GM12878 (cell line): ENCODE measurements at regions not wholly inside any gene's neighbourhood (a gene's known extent, or its start where the extent isn't known, plus 50 kb on each side); places are given as distances from the start of the nearest gene placed in this dataset.

ENCODE experiments used
- ATAC-seq: fragments of 200-7000 bp; cut with Tn5 transposase; 3 replicates; pipeline ENCODE4 v1.9.1; 2020; ENCODE audit warnings: mild to moderate bottlenecking, moderate library complexity
- BruUV-seq: library from RNA; stranded (reverse); fragments of 400-500 nt; replicated peaks from 2 replicates; lab custom pipeline; 2021; lab: Mats Ljungman, UMichigan
- CTCF ChIA-PET: fragments of 300-600 bp; sonication (Branson Sonifier 250); formaldehyde crosslinking; extraction: SDS; loops from one replicate; lab custom pipeline; 2021; ENCODE audit warnings: inconsistent platforms; lab: Yijun Ruan, JAX
- POLR2A ChIA-PET: fragments of 350-600 bp; formaldehyde crosslinking; extraction: SDS; loops from one replicate; lab custom pipeline; 2021; ENCODE audit warnings: inconsistent platforms; lab: Charles Lee
- RAD21 ChIA-PET: fragments of 300-600 bp; sonication (Branson Sonifier 250); formaldehyde crosslinking; loops from one replicate; lab custom pipeline; 2023; ENCODE audit warnings: antibody characterized with exemption; ENCODE audit not compliant: unreplicated experiment; lab: Charles Lee
- SMC1A ChIA-PET: fragments of 300-600 bp; sonication (Branson Sonifier 250); formaldehyde crosslinking; loops from one replicate; lab custom pipeline; 2023; ENCODE audit not compliant: unreplicated experiment, uncharacterized antibody; lab: Charles Lee
- DNase-seq: peaks from one replicate; pipeline ENCODE4 v3.0.0-alpha.2; 2011; ENCODE audit warnings: low read depth, low spot score
- FAIRE-seq: peaks from 3 replicates; lab custom pipeline; 2011; peaks lifted over from hg19 to GRCh38; lab: Jason Lieb, UNC
- H2AFZ ChIP-seq: 2 replicates; pipeline ENCODE4 v1.6.0; 2011; ENCODE audit warnings: low read depth, low read length, control low read depth; ENCODE audit not compliant: control insufficient read depth
- H3K27ac ChIP-seq: 2 replicates; pipeline ENCODE4 v1.5.1; 2011; ENCODE audit warnings: control low read depth; ENCODE audit not compliant: control insufficient read depth, insufficient read depth
- H3K27me3 ChIP-seq, 2 experiments: replicated peaks in 1 of 2; 2 replicates each; pipeline versions ENCODE4 v1.6.0 to v1.6.1; 2011; ENCODE audit warnings: low read length in 1 of 2; ENCODE audit not compliant: control insufficient read depth in 2 of 2, insufficient read depth in 2 of 2
- H3K36me3 ChIP-seq, 2 experiments: 2 replicates each; pipeline ENCODE4 v1.5.1; 2011; ENCODE audit warnings: low read length in 1 of 2; ENCODE audit not compliant: control insufficient read depth in 2 of 2, insufficient read depth in 2 of 2
- H3K4me1 ChIP-seq: 2 replicates; pipeline ENCODE4 v1.6.1; 2011; ENCODE audit warnings: mild to moderate bottlenecking, low read length, moderate library complexity, mixed read lengths; ENCODE audit not compliant: control insufficient read depth, insufficient read depth
- H3K4me2 ChIP-seq: 2 replicates; pipeline ENCODE4 v1.6.0; 2011; ENCODE audit warnings: control low read depth; ENCODE audit not compliant: control insufficient read depth, insufficient read depth
- H3K4me3 ChIP-seq: fragments of 200-600 bp; sonication (generic); 2 replicates; pipeline ENCODE4 v1.5.1; 2016
- H3K79me2 ChIP-seq: 2 replicates; pipeline ENCODE4 v1.6.0; 2011; ENCODE audit warnings: low read length; ENCODE audit not compliant: control insufficient read depth, insufficient read depth
- H3K9ac ChIP-seq: 2 replicates; pipeline ENCODE4 v1.8.0; 2011; ENCODE audit warnings: low read length, control low read depth, mixed read lengths; ENCODE audit not compliant: control insufficient read depth, insufficient read depth
- H3K9me3 ChIP-seq: replicated peaks from 3 replicates; pipeline ENCODE4 v1.5.1; 2011; ENCODE audit warnings: mild to moderate bottlenecking, low read length; ENCODE audit not compliant: control insufficient read depth, insufficient read depth
- H4K20me1 ChIP-seq: 2 replicates; pipeline ENCODE4 v1.6.0; 2011; ENCODE audit not compliant: control insufficient read depth, insufficient read depth
- ELK1 ChIP-seq: IDR thresholded peaks from 2 replicates; pipeline ENCODE4 v1.6.1; 2012; ENCODE audit warnings: low read depth, low read length, improper control_type of control experiment
- JUND ChIP-seq: IDR thresholded peaks from 2 replicates; pipeline ENCODE4 v1.6.1; 2012; ENCODE audit warnings: low read depth, mild to moderate bottlenecking, low read length, improper control_type of control experiment, moderate library complexity
- POLR2A ChIP-seq: IDR thresholded peaks from 2 replicates; pipeline ENCODE4 v1.6.1; 2011; ENCODE audit warnings: low read depth, mild to moderate bottlenecking, low read length
- SKIL ChIP-seq: fragments of 450-650 bp; IDR thresholded peaks from 2 replicates; pipeline ENCODE4 v1.6.1; 2017; ENCODE audit warnings: mild to moderate bottlenecking, low read depth, inconsistent platforms; ENCODE audit not compliant: poor library complexity, severe bottlenecking
- SREBF2 ChIP-seq: IDR thresholded peaks from 2 replicates; pipeline ENCODE4 v1.6.1; 2012; ENCODE audit warnings: mild to moderate bottlenecking, low read length
- ZBTB4 ChIP-seq: fragments of 450-650 bp; formaldehyde crosslinking; IDR thresholded peaks from 2 replicates; pipeline ENCODE4 v1.4.0; 2022; ENCODE audit warnings: mild to moderate bottlenecking, moderate library complexity
- ZNF207 ChIP-seq: fragments of 450-650 bp; IDR thresholded peaks from 2 replicates; pipeline ENCODE4 v1.6.1; 2014; ENCODE audit warnings: antibody characterized with exemption, mild to moderate bottlenecking, borderline replicate concordance
- WGBS: methylation state at CpG from one replicate; pipeline ENCODE4 v1.1.6; 2016; ENCODE audit warnings: low lambda C conversion rate; ENCODE audit not compliant: insufficient replicate concordance, insufficient coverage; ENCODE audit errors: missing lambda C conversion rate; 5-methylcytosine and 5-hydroxymethylcytosine counted together
- in situ Hi-C: fragments of 300-500 bp; cut with MboI; formaldehyde crosslinking; loops from 9 replicates; pipeline ENCODE4 v1.14.3; 2018; ENCODE audit warnings: mixed read lengths
- intact Hi-C: fragments of 100-400 bp; cut with micrococcal nuclease; formaldehyde crosslinking; loops from one replicate; pipeline ENCODE4 v1.14.2; 2022; ENCODE audit not compliant: unreplicated experiment

GRCh38 chr5:154612666-154613065 lies 134.6 kb upstream of the HAND1 start:
- WGBS, result 18% methylated on average over 5 of the region's 5 CpGs
- Histone ChIP-seq H4K20me1 (no peaks in the 10 kb centered on the region), H3K27me3 (peaks cover 4 to 7% of the 10 kb centered on the region in 2 experiments; a peak in 3 of 4 replicates), H3K4me1 (peaks cover 12% of the 10 kb centered on the region), H2AFZ (no peak overlapping the region), H3K4me2 (no peak overlapping the region), H3K9ac (no peak overlapping the region), H3K79me2 (no peaks in the 10 kb centered on the region), H3K27ac (no peak overlapping the region), H3K36me3 (no peaks in the 10 kb centered on the region), H3K9me3 (no peaks in the 10 kb centered on the region), H3K4me3 (no peak overlapping the region)
- SMC1A ChIA-PET, result interaction anchor here (8.8 kb wide), 1 partner anchor 145 kb away, joined by 81 read pairs; no protein-coding TSS in a partner anchor
- intact Hi-C loops (loop anchor here (5.0 kb wide), 1 partner anchor 90 kb away; no protein-coding TSS in a partner anchor), in situ Hi-C loops (no loop called here)
- TF ChIP-seq SREBF2, result no peak
- TF ChIP-seq ELK1, result no peak
- no peak for TF ChIP-seq POLR2A
- no peak for TF ChIP-seq ZBTB4 (CRISPR knock-in tag)
- no peak for TF ChIP-seq SKIL
- TF ChIP-seq JUND, result no peak
- no peak for TF ChIP-seq ZNF207
- no peak for FAIRE-seq
- CTCF ChIA-PET, result interaction anchor here (1.1 to 10.0 kb wide), 3 partner anchors 92 to 540 kb away, joined by 3 to 121 read pairs (median 6); no protein-coding TSS in a partner anchor
- POLR2A ChIA-PET, result no interaction called here
- BruUV-seq, result no TSS peak
- no peak for ATAC-seq
- RAD21 ChIA-PET, result interaction anchor here (0.7 to 5.6 kb wide), 2 partner anchors 145 to 554 kb away, joined by 3 to 52 read pairs; no protein-coding TSS in a partner anchor
- no peak for DNase-seq
